Activated CD8-positive, alpha-beta memory T cell treated with anti-CD3 and anti-CD28 coated beads, Interleukin-2, amount 10 ng/mL, durations not matched to agents 7 days and 5 days (primary cell): ENCODE measurements at regions not wholly inside any gene's neighbourhood (a gene's known extent, or its start where the extent isn't known, plus 50 kb on each side); places are given as distances from the start of the nearest gene placed in this dataset.

Experiments used
- ATAC-seq: fragments of 150-1000 bp; cut with Tn5 transposase; one replicate; pipeline ENCODE4 v1.10.0; 2021; ENCODE audit warnings: moderate library complexity
- CTCF ChIA-PET: fragments of 350-600 bp; sonication (Branson Sonifier 250); formaldehyde crosslinking; loops from one replicate; lab custom pipeline; 2021; ENCODE audit warnings: antibody characterized with exemption; lab: Charles Lee
- DNase-seq: peaks from one replicate; pipeline ENCODE4 v3.0.0-alpha.2; 2020
- H3K27ac Mint-ChIP-seq: one replicate; pipeline ENCODE4 v1.8.0; 2021; ENCODE audit warnings: mild to moderate bottlenecking, mixed read lengths
- H3K27me3 Mint-ChIP-seq: one replicate; pipeline ENCODE4 v1.8.0; 2021; ENCODE audit warnings: mixed read lengths
- H3K36me3 Mint-ChIP-seq: one replicate; pipeline ENCODE4 v1.8.0; 2021; ENCODE audit warnings: mild to moderate bottlenecking, mixed read lengths
- H3K4me1 Mint-ChIP-seq: one replicate; pipeline ENCODE4 v1.8.0; 2021; ENCODE audit warnings: mixed read lengths
- H3K4me3 Mint-ChIP-seq: one replicate; pipeline ENCODE4 v1.8.0; 2021; ENCODE audit warnings: mild to moderate bottlenecking, moderate library complexity, mixed read lengths
- H3K9me3 Mint-ChIP-seq: one replicate; pipeline ENCODE4 v1.8.0; 2022; ENCODE audit warnings: low read depth, mixed read lengths

DNA sequence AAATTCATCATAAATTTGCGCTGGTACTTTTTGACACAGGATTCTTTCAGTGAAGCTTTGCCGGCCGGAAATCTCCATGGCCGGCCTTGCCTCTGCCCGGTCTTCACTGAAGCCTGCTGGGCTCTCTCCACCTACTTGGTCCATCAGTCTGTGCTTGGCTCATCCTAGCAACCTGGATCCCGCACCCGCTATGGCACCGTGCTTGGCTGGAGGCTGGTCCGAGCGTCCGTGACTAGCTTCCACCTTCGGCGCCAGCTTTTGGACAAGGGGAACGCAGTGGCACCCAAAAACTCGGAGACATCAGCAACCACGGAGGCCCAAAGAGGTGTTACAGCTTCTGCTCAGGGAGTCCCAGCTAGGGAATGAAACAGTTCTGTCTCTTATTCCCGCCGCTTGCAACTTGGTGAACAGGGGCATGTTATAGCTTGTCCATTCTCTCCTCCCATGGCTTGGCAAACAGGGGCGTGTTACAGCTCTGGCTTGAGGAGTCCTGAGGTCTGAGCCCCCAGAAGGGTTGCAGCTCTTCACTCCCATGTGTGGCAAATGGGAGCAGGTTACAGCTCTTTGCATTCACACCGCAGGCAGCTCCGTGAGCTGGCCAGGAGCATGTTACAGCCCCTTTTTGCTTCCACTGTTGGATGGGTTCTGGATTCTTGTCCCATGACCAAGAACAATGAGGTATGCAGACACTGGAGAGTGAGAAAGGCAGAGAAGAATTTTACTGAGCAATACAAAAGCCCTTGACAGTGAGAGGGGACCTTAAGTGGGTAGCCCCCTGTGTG, 204.2 kb downstream of the DIPK2A start:
- no peaks in the 10 kb centered on the region for H3K27me3 Mint-ChIP-seq
- CTCF ChIA-PET, result interaction anchor here (0.8 kb wide), 1 partner anchor 56 kb away, joined by 3 read pairs; no protein-coding TSS in a partner anchor
- H3K27ac Mint-ChIP-seq, result no peak overlapping the region
- H3K4me1 Mint-ChIP-seq, result no peaks in the 10 kb centered on the region
- H3K4me3 Mint-ChIP-seq, result no peak overlapping the region
- H3K9me3 Mint-ChIP-seq, result no peaks in the 10 kb centered on the region
- DNase-seq (no peak), ATAC-seq (no peak)
- H3K36me3 Mint-ChIP-seq, result no peaks in the 10 kb centered on the region

- no peak overlapping the region for H3K27ac Mint-ChIP-seq
- H3K27me3 Mint-ChIP-seq, result no peaks in the 10 kb centered on the region
Measured at GRCh38 chr3:144177649-144178048, 206.0 kb downstream of the DIPK2A start.

GRCh38 chr3:144178607-144179006, 207.0 kb downstream of the DIPK2A start:
- Mint-ChIP-seq H3K36me3 (no peaks in the 10 kb centered on the region), H3K27me3 (no peaks in the 10 kb centered on the region), H3K4me3 (no peak overlapping the region), H3K9me3 (no peaks in the 10 kb centered on the region), H3K4me1 (no peaks in the 10 kb centered on the region), H3K27ac (no peak overlapping the region)
- CTCF ChIA-PET, result no interaction called here
- no peak for DNase-seq
- no peak for ATAC-seq

More at GRCh38 chr3:144177649-144178048, 206.0 kb downstream of the DIPK2A start:
- ATAC-seq (no peak), DNase-seq (no peak)
- H3K9me3 Mint-ChIP-seq, result no peaks in the 10 kb centered on the region
- no peak overlapping the region for H3K4me3 Mint-ChIP-seq
- CTCF ChIA-PET, result no interaction called here
- no peaks in the 10 kb centered on the region for H3K4me1 Mint-ChIP-seq
- no peaks in the 10 kb centered on the region for H3K36me3 Mint-ChIP-seq

DNA sequence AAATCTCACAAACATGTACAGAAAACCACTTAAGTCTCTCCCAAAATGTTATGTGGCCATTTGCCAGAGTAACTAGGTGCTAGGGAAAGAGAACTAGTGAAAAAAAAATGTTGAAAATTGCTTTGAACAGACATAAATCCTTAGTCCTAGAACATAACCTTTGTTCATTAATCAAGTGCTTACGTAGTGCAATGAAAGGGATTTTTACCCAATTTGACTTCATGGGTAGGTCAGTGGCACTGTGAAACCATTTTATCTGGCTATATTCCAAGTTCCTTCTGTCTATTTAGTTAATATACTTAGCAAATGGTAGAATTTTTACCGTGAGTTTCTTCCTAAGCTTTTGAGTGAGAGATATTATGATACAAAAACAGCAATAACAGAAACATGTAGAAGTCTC, 209.4 kb downstream of the DIPK2A start:
- Mint-ChIP-seq H3K27ac (no peak overlapping the region), H3K4me1 (no peaks in the 10 kb centered on the region), H3K4me3 (no peak overlapping the region), H3K27me3 (no peaks in the 10 kb centered on the region), H3K36me3 (no peaks in the 10 kb centered on the region), H3K9me3 (peaks cover 2% of the 10 kb centered on the region)
- ATAC-seq, result no peak
- DNase-seq, result no peak
- CTCF ChIA-PET, result no interaction called here

- H3K27ac Mint-ChIP-seq, result no peak overlapping the region
- H3K4me3 Mint-ChIP-seq, result no peak overlapping the region
- ATAC-seq, result no peak
- H3K27me3 Mint-ChIP-seq, result no peaks in the 10 kb centered on the region
- CTCF ChIA-PET, result no interaction called here
- peaks cover 2% of the 10 kb centered on the region for H3K9me3 Mint-ChIP-seq
- no peaks in the 10 kb centered on the region for H3K36me3 Mint-ChIP-seq
- H3K4me1 Mint-ChIP-seq, result no peaks in the 10 kb centered on the region
- no peak for DNase-seq
Measured at GRCh38 chr3:144182501-144182900, 210.9 kb downstream of the DIPK2A start.

GRCh38 chr3:144185276-144185675, 213.7 kb downstream of the DIPK2A start:
- ATAC-seq, result no peak
- Mint-ChIP-seq H3K4me3 (no peak overlapping the region), H3K9me3 (peaks cover 2% of the 10 kb centered on the region), H3K27me3 (no peaks in the 10 kb centered on the region), H3K4me1 (no peaks in the 10 kb centered on the region), H3K36me3 (no peaks in the 10 kb centered on the region), H3K27ac (no peak overlapping the region)
- CTCF ChIA-PET, result no interaction called here
- DNase-seq, result no peak

GRCh38 chr3:144187531-144188210, 216.0 kb downstream of the DIPK2A start:
- CTCF ChIA-PET, result no interaction called here
- Mint-ChIP-seq H3K9me3 (peaks cover 2% of the 10 kb centered on the region), H3K36me3 (no peaks in the 10 kb centered on the region), H3K27ac (no peak overlapping the region), H3K4me3 (no peak overlapping the region), H3K27me3 (no peaks in the 10 kb centered on the region), H3K4me1 (no peaks in the 10 kb centered on the region)
- no peak for ATAC-seq
- no peak for DNase-seq

DNA sequence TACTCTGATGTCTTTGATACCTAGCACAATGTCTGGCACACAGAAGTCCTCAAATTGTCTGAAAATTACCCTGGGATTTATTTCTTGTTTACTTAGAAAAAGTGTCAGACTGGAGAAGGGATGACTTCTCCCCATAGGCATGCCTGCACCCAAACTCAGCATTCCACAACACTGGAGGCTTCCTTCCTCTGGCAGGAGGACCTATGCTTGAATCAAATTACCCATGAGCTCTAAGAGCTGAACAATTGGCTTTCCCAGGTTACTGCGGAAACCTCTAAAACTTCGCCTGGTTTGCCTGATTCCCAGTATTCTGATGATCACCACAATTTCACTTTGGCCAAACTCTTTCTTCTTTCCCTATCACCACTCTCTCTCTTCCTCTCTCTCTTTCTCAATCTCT, 217.4 kb downstream of the DIPK2A start:
- no peak for DNase-seq
- H3K27me3 Mint-ChIP-seq, result no peaks in the 10 kb centered on the region

GRCh38 chr3:144197116-144197515, 225.5 kb downstream of the DIPK2A start:
- H3K27me3 Mint-ChIP-seq, result no peaks in the 10 kb centered on the region
- CTCF ChIA-PET, result no interaction called here
- ATAC-seq, result no peak
- H3K36me3 Mint-ChIP-seq, result no peaks in the 10 kb centered on the region
- H3K4me1 Mint-ChIP-seq, result no peaks in the 10 kb centered on the region
- no peak overlapping the region for H3K4me3 Mint-ChIP-seq
- H3K27ac Mint-ChIP-seq, result no peak overlapping the region
- DNase-seq, result no peak
- peaks cover 8% of the 10 kb centered on the region for H3K9me3 Mint-ChIP-seq

More for the DNA sequence above, 217.4 kb downstream of the DIPK2A start:
- H3K9me3 Mint-ChIP-seq, result peaks cover 5% of the 10 kb centered on the region
- CTCF ChIA-PET, result no interaction called here
- no peak for ATAC-seq
- H3K36me3 Mint-ChIP-seq, result no peaks in the 10 kb centered on the region
- no peak overlapping the region for H3K27ac Mint-ChIP-seq
- H3K4me1 Mint-ChIP-seq, result no peaks in the 10 kb centered on the region
- no peak overlapping the region for H3K4me3 Mint-ChIP-seq

GRCh38 chr3:144197582-144197981, 226.0 kb downstream of the DIPK2A start:
- peaks cover 8% of the 10 kb centered on the region for H3K9me3 Mint-ChIP-seq
- no peak overlapping the region for H3K27ac Mint-ChIP-seq
- H3K36me3 Mint-ChIP-seq, result no peaks in the 10 kb centered on the region
- H3K27me3 Mint-ChIP-seq, result no peaks in the 10 kb centered on the region
- no peaks in the 10 kb centered on the region for H3K4me1 Mint-ChIP-seq
- no peak for ATAC-seq
- CTCF ChIA-PET, result no interaction called here
- no peak overlapping the region for H3K4me3 Mint-ChIP-seq
- no peak for DNase-seq

GRCh38 chr3:144200004-144200403, 228.4 kb downstream of the DIPK2A start:
- DNase-seq (no peak), ATAC-seq (no peak)
- peaks cover under 1% of the 10 kb centered on the region for H3K9me3 Mint-ChIP-seq
- H3K4me3 Mint-ChIP-seq, result no peak overlapping the region
- no peaks in the 10 kb centered on the region for H3K36me3 Mint-ChIP-seq
- H3K27ac Mint-ChIP-seq, result no peak overlapping the region
- CTCF ChIA-PET, result no interaction called here
- no peaks in the 10 kb centered on the region for H3K27me3 Mint-ChIP-seq
- H3K4me1 Mint-ChIP-seq, result no peaks in the 10 kb centered on the region

- H3K27me3 Mint-ChIP-seq, result no peaks in the 10 kb centered on the region
- H3K27ac Mint-ChIP-seq, result no peak overlapping the region
- H3K9me3 Mint-ChIP-seq, result no peaks in the 10 kb centered on the region
- H3K4me3 Mint-ChIP-seq, result no peak overlapping the region
- CTCF ChIA-PET, result no interaction called here
- ATAC-seq, result no peak
- no peaks in the 10 kb centered on the region for H3K4me1 Mint-ChIP-seq
- H3K36me3 Mint-ChIP-seq, result no peaks in the 10 kb centered on the region
- DNase-seq, result no peak
Measured at GRCh38 chr3:144200466-144200865, 228.8 kb downstream of the DIPK2A start.

DNA sequence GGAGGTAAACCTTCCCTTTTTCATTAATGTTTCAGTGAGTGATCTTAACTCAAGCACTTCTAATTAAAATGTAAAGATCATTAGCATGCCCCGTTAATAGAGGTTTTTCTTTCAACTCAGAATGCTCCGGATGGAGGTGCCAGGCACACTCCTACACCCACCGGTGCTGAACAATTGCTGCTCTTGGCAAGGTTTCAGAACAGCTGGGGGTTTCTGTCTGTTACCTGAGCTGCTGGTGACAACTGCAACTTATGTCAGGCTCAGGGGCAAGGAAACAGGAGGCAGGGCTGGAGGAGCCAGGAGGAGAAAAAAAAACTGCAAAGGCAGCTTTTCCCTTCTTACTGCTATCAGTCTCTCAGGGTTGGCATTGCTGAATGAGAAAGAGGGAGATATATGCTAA, 250.1 kb downstream of the DIPK2A start:
- no peak for DNase-seq
- Mint-ChIP-seq H3K9me3 (no peaks in the 10 kb centered on the region), H3K4me3 (no peak overlapping the region), H3K27ac (no peak overlapping the region), H3K36me3 (no peaks in the 10 kb centered on the region), H3K4me1 (no peaks in the 10 kb centered on the region), H3K27me3 (no peaks in the 10 kb centered on the region)
- CTCF ChIA-PET, result no interaction called here
- no peak for ATAC-seq

GRCh38 chr3:144229330-144229729, 257.7 kb downstream of the DIPK2A start:
- Mint-ChIP-seq H3K27ac (no peak overlapping the region), H3K9me3 (peaks cover 2% of the 10 kb centered on the region), H3K4me1 (no peaks in the 10 kb centered on the region), H3K4me3 (no peak overlapping the region), H3K27me3 (no peaks in the 10 kb centered on the region), H3K36me3 (no peaks in the 10 kb centered on the region)
- no peak for ATAC-seq
- CTCF ChIA-PET, result no interaction called here
- no peak for DNase-seq
